Body of pancreas (tissue), 4 donors: ENCODE measurements at regions not wholly inside any gene's neighbourhood (a gene's known extent, or its start where the extent isn't known, plus 50 kb on each side); places are given as distances from the start of the nearest gene placed in this dataset.

Experiments used
- ATAC-seq: fragments of 150-250 bp; one replicate; pipeline ENCODE4 v1.9.1; 2016
- DNase-seq, 4 donors: peaks; one replicate each; pipeline ENCODE4 v3.0.0-alpha.2; 2019
- H3K27ac ChIP-seq, 4 donors: fragments of 200-600 bp; sonication (generic); 1 replicate in 3 of 4; 2 replicates in 1 of 4; pipeline versions ENCODE4 v1.5.1 to v1.6.1; 2016 to 2019; ENCODE audit warnings: mild to moderate bottlenecking in 1 of 4, mixed read lengths in 1 of 4, moderate library complexity in 1 of 4
- H3K27me3 ChIP-seq, 2 donors: fragments of 200-600 bp; sonication (generic); one replicate each; pipeline ENCODE4 v1.6.0; 2016; ENCODE audit warnings: mild to moderate bottlenecking in 1 of 2
- H3K36me3 ChIP-seq, 2 donors: fragments of 200-600 bp; sonication (generic); replicated peaks in 1 of 2; 2 replicates each; pipeline ENCODE4 v1.5.1; 2016; ENCODE audit warnings: low read depth in 2 of 2; ENCODE audit not compliant: insufficient read depth in 1 of 2
- H3K4me1 ChIP-seq: fragments of 200-600 bp; sonication (generic); one replicate; pipeline ENCODE4 v1.6.0; 2016
- H3K4me3 ChIP-seq, 2 donors: fragments of 200-600 bp; sonication (generic); 1 replicate in 1 of 2; 2 replicates in 1 of 2; pipeline ENCODE4 v1.5.1; 2016 to 2019
- H3K9me3 ChIP-seq, 3 donors: fragments of 200-600 bp; sonication (generic); 1 replicate in 2 of 3; 2 replicates in 1 of 3; pipeline ENCODE4 v1.5.1; 2016
- POLR2A ChIP-seq, 3 donors: fragments of 450-650 bp; IDR thresholded peaks; one replicate each; pipeline ENCODE4 v1.6.1; 2016; ENCODE audit warnings: antibody characterized with exemption in 3 of 3, mild to moderate bottlenecking in 2 of 3
- WGBS, 2 donors: methylation state at CpG; one replicate each; pipeline ENCODE4 v1.1.5; 2017; 5-methylcytosine and 5-hydroxymethylcytosine counted together
- intact Hi-C: fragments of 100-400 bp; cut with DNase I; formaldehyde crosslinking; loops from one replicate; pipeline ENCODE4 v1.15.1; 2023
- TF ChIP-seq, protein P1 (sequence below), 7 experiments: fragments of 450-650 bp in 4 of 7; fragments of 200-600 bp in 3 of 7; sonication (generic) in 3 of 7; IDR thresholded peaks; one replicate each; pipeline ENCODE4 v1.5.1; 2016 to 2019; ENCODE audit warnings: antibody characterized with exemption in 7 of 7

DNA sequence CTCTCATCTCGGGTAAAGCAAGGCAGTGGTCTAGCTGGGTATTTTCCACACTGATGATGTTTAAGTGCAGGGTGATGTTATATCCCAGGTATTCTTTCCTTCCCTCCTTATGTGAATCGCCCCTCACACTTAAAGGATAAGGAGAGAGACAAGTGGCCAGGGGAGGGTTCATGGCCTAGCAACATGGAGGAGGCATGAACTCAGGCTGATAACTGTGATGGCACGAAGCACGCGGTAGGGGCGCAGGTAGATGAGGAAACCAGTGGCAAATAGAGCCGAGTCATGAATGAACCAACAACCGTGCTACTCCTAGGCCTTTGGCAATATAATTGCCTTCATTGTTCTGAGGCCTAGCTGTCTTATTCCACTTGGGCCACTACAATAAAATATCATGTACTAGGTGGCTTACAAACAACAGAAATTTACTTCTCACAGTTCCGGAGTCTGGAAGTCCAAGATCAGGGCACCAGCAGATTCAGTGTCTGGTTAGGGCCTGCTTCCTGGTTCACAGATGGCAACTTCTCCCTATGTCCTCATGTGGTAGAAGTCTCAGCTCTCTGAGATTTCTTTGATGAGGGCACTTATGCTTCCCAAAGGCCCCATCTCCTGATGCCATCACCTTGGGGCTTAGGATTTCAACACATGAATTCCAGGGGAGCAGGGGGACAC lies 56.0 kb upstream of the PIK3CG start:
- Histone ChIP-seq H3K4me3 (no peak overlapping the region), H3K27me3 (no peaks in the 10 kb centered on the region), H3K36me3 (no peaks in the 10 kb centered on the region), H3K9me3 (no peaks in the 10 kb centered on the region), H3K27ac (no peak overlapping the region), H3K4me1 (no peaks in the 10 kb centered on the region)
- ATAC-seq (no peak), DNase-seq (no peak)
- TF ChIP-seq, protein P1, sequence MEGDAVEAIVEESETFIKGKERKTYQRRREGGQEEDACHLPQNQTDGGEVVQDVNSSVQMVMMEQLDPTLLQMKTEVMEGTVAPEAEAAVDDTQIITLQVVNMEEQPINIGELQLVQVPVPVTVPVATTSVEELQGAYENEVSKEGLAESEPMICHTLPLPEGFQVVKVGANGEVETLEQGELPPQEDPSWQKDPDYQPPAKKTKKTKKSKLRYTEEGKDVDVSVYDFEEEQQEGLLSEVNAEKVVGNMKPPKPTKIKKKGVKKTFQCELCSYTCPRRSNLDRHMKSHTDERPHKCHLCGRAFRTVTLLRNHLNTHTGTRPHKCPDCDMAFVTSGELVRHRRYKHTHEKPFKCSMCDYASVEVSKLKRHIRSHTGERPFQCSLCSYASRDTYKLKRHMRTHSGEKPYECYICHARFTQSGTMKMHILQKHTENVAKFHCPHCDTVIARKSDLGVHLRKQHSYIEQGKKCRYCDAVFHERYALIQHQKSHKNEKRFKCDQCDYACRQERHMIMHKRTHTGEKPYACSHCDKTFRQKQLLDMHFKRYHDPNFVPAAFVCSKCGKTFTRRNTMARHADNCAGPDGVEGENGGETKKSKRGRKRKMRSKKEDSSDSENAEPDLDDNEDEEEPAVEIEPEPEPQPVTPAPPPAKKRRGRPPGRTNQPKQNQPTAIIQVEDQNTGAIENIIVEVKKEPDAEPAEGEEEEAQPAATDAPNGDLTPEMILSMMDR (IDR thresholded peaks at IDR 0.05), result no peak
- no peak for TF ChIP-seq POLR2A (IDR thresholded peaks at IDR 0.05)
- 87 to 90% methylated on average over 9 of the region's 9 CpGs for WGBS, 2 donors
- intact Hi-C loops, result no loop called here

DNA sequence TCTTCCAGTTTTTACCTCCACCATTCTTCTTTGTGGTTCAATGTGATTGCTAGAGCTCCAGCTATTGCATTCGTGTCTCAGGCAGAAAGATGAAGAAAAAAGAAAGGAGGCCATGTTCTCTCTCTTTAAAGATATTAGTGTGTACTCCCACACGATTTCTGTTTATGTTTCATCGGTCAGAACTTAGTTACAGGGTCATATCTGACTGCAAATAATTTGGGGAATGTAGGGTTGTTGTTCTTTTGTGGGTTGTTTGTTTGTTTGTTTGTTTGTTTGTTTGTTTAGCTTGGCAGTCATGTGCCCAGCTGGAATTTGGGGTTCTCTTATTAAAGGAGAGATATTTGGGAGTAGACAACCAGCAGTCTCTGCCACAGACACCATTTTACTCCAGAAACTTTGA lies 53.6 kb upstream of the PIK3CG start:
- Histone ChIP-seq H3K36me3 (no peaks in the 10 kb centered on the region), H3K27ac (no peak overlapping the region), H3K4me3 (no peak overlapping the region), H3K27me3 (no peaks in the 10 kb centered on the region), H3K9me3 (no peaks in the 10 kb centered on the region), H3K4me1 (no peaks in the 10 kb centered on the region)
- intact Hi-C loops, result no loop called here
- DNase-seq, result no peak
- TF ChIP-seq, protein P1 (IDR thresholded peaks at IDR 0.05), result no peak
- TF ChIP-seq POLR2A (IDR thresholded peaks at IDR 0.05), result no peak
- WGBS, 2 donors, result 56 to 63% methylated on average over 3 of the region's 3 CpGs
- ATAC-seq, result no peak

DNA sequence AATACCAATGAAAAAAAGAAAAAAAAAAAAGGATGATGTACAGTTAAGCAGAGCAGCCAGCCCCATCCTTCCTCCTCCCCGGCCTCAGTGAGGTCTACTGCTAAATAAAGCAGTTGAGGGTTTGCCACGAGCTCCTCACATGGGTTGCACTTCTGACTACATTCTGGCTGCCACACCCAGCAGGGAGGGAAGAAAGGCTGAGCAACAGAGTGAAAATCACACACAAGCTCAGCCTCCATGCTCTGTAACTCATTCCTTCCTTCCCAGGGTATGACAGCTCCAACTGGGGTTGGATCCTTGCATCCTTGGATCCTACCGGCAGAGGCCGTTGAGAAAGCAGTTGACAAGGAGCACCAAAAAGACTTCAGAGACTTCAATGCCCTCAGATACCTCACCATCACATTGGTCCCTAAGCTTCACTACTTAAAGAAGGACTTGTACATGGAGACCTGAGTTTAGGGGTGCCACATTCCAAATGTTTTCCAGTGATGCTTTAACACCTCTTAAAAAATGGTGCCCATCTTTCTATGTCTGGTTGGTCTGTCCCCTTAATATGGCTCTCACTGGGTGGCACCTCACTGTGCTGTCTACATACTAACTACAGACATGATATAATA lies 52.9 kb upstream of the PIK3CG start:
- no peak for TF ChIP-seq POLR2A (IDR thresholded peaks at IDR 0.05)
- TF ChIP-seq, protein P1 (IDR thresholded peaks at IDR 0.05), result no peak
- no peak overlapping the region for H3K4me3 ChIP-seq
- no peak overlapping the region for H3K27ac ChIP-seq
- intact Hi-C loops, result no loop called here
- H3K4me1 ChIP-seq, result no peaks in the 10 kb centered on the region
- 83 to 85% methylated on average over 4 of the region's 4 CpGs for WGBS, 2 donors
- ATAC-seq (no peak), DNase-seq (peak in 1 of 4 donors; percentile 16)
- H3K36me3 ChIP-seq, result no peaks in the 10 kb centered on the region
- no peaks in the 10 kb centered on the region for H3K27me3 ChIP-seq
- no peaks in the 10 kb centered on the region for H3K9me3 ChIP-seq

DNA sequence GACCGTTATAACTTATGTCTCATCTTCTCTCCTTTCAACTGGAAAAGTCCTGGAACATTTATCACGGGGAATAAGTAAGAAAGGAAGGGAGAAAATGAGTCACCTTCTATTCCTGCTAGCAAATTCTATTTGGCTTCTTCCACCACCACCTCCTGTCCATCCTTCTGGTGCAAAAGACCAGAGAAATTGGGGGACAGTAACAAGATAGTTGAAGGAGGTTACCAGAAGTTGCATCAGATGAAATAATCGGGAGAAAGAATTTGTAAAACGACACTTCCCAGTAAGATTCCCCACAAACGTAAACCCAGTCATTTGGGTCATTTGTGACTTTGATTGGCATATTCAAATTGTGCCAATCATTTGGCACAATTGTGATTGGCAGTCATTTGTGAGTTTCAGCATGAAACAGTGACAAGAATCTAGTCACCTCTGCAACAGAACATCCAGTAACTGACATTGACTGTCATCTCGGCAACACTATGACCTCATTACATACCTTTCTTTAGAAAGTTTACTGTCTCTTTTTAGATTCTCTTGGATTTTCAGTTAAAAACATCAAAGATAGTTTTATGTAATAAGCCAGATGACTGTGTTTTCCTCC lies 51.3 kb upstream of the PIK3CG start:
- H3K36me3 ChIP-seq, result no peaks in the 10 kb centered on the region
- H3K9me3 ChIP-seq, result no peaks in the 10 kb centered on the region
- no peaks in the 10 kb centered on the region for H3K27me3 ChIP-seq
- no peak for ATAC-seq
- DNase-seq, result no peak
- no peak overlapping the region for H3K27ac ChIP-seq
- 67 to 72% methylated on average over 6 of the region's 6 CpGs for WGBS, 2 donors
- no peak overlapping the region for H3K4me3 ChIP-seq
- no peak for TF ChIP-seq POLR2A (IDR thresholded peaks at IDR 0.05)
- TF ChIP-seq, protein P1 (IDR thresholded peaks at IDR 0.05), result no peak
- intact Hi-C loops, result no loop called here
- no peaks in the 10 kb centered on the region for H3K4me1 ChIP-seq
